Neutrophil (primary cell): ENCODE measurements at regions not wholly inside any gene's neighbourhood (a gene's known extent, or its start where the extent isn't known, plus 50 kb on each side); places are given as distances from the start of the nearest gene placed in this dataset.

Experiments
- H3K27ac ChIP-seq: fragments of 200-600 bp; sonication (generic); 2 replicates; pipeline ENCODE4 v1.5.1; 2016; ENCODE audit warnings: mild to moderate bottlenecking, moderate library complexity
- H3K27me3 ChIP-seq: fragments of 200-600 bp; sonication (generic); 2 replicates; pipeline ENCODE4 v1.6.0; 2016; ENCODE audit warnings: mild to moderate bottlenecking
- H3K36me3 ChIP-seq: fragments of 200-600 bp; sonication (generic); 2 replicates; pipeline ENCODE4 v1.5.1; 2017
- H3K4me1 ChIP-seq, 2 experiments: fragments of 200-600 bp in 1 of 2; sonication (generic) in 1 of 2; 1 replicate in 1 of 2; 2 replicates in 1 of 2; pipeline versions ENCODE4 v1.5.1 to v1.6.1; 2013 to 2016; ENCODE audit warnings: low read depth in 1 of 2, low read length in 1 of 2, mild to moderate bottlenecking in 1 of 2, moderate library complexity in 1 of 2; ENCODE audit not compliant: control insufficient read depth in 1 of 2, insufficient read depth in 1 of 2
- H3K4me3 ChIP-seq, 2 experiments: fragments of 200-600 bp in 1 of 2; sonication (generic) in 1 of 2; 1 replicate in 1 of 2; 2 replicates in 1 of 2; pipeline ENCODE4 v1.5.1; 2013 to 2016; ENCODE audit warnings: low read depth in 1 of 2, low read length in 1 of 2, mild to moderate bottlenecking in 1 of 2, moderate library complexity in 1 of 2
- H3K9me3 ChIP-seq: fragments of 200-600 bp; sonication (generic); 2 replicates; pipeline ENCODE4 v1.5.1; 2016
- CTCF ChIP-seq: fragments of 200-600 bp; sonication (generic); IDR thresholded peaks from 2 replicates; pipeline ENCODE4 v1.5.1; 2016; ENCODE audit warnings: antibody characterized with exemption

- no peak overlapping the region for H3K27ac ChIP-seq
- H3K36me3 ChIP-seq, result no peaks in the 10 kb centered on the region
- H3K9me3 ChIP-seq, result no peaks in the 10 kb centered on the region
- no peaks in the 10 kb centered on the region for H3K4me1 ChIP-seq
- TF ChIP-seq CTCF, result no peak
- no peaks in the 10 kb centered on the region for H3K27me3 ChIP-seq
- no peak overlapping the region for H3K4me3 ChIP-seq
Measured at GRCh38 chr9:88680505-88681160, 145.7 kb downstream of the NXNL2 start.

- TF ChIP-seq CTCF, result no peak
- no peaks in the 10 kb centered on the region for H3K36me3 ChIP-seq
Measured at GRCh38 chr9:88681434-88681833, 146.5 kb downstream of the NXNL2 start.

GRCh38 chr9:88682431-88682831, 147.5 kb downstream of the NXNL2 start:
- no peaks in the 10 kb centered on the region for H3K4me1 ChIP-seq
- no peak overlapping the region for H3K4me3 ChIP-seq
- no peaks in the 10 kb centered on the region for H3K27me3 ChIP-seq
- no peak for TF ChIP-seq CTCF
- no peaks in the 10 kb centered on the region for H3K9me3 ChIP-seq
- no peaks in the 10 kb centered on the region for H3K36me3 ChIP-seq
- no peak overlapping the region for H3K27ac ChIP-seq

More at GRCh38 chr9:88681434-88681833, 146.5 kb downstream of the NXNL2 start:
- Histone ChIP-seq H3K27me3 (no peaks in the 10 kb centered on the region), H3K27ac (no peak overlapping the region), H3K4me1 (no peaks in the 10 kb centered on the region), H3K9me3 (no peaks in the 10 kb centered on the region), H3K4me3 (no peak overlapping the region)

DNA sequence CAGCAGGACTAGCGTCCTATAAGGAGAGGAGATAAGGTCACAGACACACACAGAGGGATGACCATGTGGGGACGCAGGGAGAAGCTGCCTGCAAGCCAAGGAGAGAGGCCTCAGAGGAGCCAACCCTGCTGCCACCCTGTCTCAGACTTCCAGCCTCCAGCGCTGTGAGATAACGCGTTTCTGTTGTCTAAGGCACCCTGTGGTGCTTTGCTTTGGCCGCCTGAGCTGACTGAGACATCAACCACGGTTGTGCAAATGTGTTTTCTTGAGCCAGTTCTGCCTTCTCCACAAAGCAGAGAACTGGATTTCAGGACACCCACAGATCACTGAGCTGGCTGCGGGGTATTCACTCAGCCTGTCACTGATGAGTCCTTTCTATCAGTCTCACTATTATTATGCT, 149.1 kb downstream of the NXNL2 start:
- Histone ChIP-seq H3K4me3 (no peak overlapping the region), H3K27me3 (no peaks in the 10 kb centered on the region), H3K4me1 (no peaks in the 10 kb centered on the region), H3K27ac (no peak overlapping the region), H3K9me3 (no peaks in the 10 kb centered on the region), H3K36me3 (no peaks in the 10 kb centered on the region)
- no peak for TF ChIP-seq CTCF

DNA sequence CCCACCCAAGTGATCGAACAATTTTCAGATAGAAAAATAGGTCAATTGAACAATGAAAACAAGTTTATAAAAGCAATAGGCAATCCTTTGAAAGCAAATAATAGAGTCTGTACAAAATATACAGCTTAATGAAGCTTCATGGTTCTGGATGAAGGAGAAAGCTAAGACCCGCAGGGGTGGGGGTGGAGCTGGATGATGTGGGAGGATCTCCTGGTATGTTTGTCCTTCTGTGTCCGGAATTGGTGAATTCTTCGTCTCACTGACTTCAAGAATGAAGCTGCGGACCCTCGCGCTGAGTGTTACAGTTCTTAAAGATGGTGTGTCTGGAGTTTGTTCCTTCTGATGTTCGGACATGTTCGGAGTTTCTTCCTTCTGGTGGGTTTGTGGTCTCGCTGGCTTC, 149.9 kb downstream of the NXNL2 start:
- Histone ChIP-seq H3K36me3 (no peaks in the 10 kb centered on the region), H3K27ac (no peak overlapping the region), H3K9me3 (no peaks in the 10 kb centered on the region), H3K4me3 (no peak overlapping the region), H3K4me1 (no peaks in the 10 kb centered on the region), H3K27me3 (no peaks in the 10 kb centered on the region)
- no peak for TF ChIP-seq CTCF
